Sigmoid colon (tissue), 6 donors: ENCODE measurements at regions not wholly inside any gene's neighbourhood (a gene's known extent, or its start where the extent isn't known, plus 50 kb on each side); places are given as distances from the start of the nearest gene placed in this dataset.
"Not testable (repeated sequence)": the region's sequence is repeated elsewhere in the genome, so short reads cannot be mapped to it uniquely, and the experiment has no call there.

ENCODE experiments used
- DNase-seq: peaks from one replicate; pipeline ENCODE4 v3.0.0-alpha.2; 2019
- H3K27ac ChIP-seq, 4 donors: fragments of 200-600 bp; sonication (generic); one replicate each; pipeline ENCODE4 v1.5.1; 2016 to 2019; ENCODE audit warnings: mild to moderate bottlenecking in 1 of 4
- H3K27me3 ChIP-seq, 3 donors: fragments of 200-600 bp; sonication (generic); one replicate each; pipeline ENCODE4 v1.5.1; 2019; ENCODE audit warnings: mild to moderate bottlenecking in 1 of 3
- H3K36me3 ChIP-seq, 4 donors: fragments of 200-600 bp; sonication (generic); one replicate each; pipeline ENCODE4 v1.5.1; 2016 to 2019
- H3K4me1 ChIP-seq, 4 donors: fragments of 200-600 bp; sonication (generic); one replicate each; pipeline ENCODE4 v1.5.1; 2017 to 2019
- H3K4me3 ChIP-seq, 4 donors: fragments of 200-600 bp; sonication (generic); one replicate each; pipeline ENCODE4 v1.5.1; 2017 to 2019; ENCODE audit warnings: mild to moderate bottlenecking in 2 of 4, moderate library complexity in 1 of 4
- H3K9me3 ChIP-seq, 4 donors: fragments of 200-600 bp in 3 of 4; sonication (generic) in 3 of 4; one replicate each; pipeline versions ENCODE4 v1.5.1 to v1.6.1; 2013 to 2019
- EP300 ChIP-seq, 4 donors: sonication (generic); formaldehyde crosslinking; IDR thresholded peaks; one replicate each; pipeline ENCODE4 v1.6.1; 2017; ENCODE audit warnings: antibody characterized with exemption in 4 of 4
- POLR2A ChIP-seq, 2 donors: fragments of 450-650 bp; IDR thresholded peaks; one replicate each; pipeline ENCODE4 v1.6.1; 2016; ENCODE audit warnings: antibody characterized with exemption in 2 of 2, mild to moderate bottlenecking in 2 of 2, moderate library complexity in 2 of 2
- POLR2AphosphoS5 ChIP-seq, 4 donors: sonication (generic); formaldehyde crosslinking; IDR thresholded peaks; one replicate each; pipeline ENCODE4 v1.6.1; 2017; ENCODE audit warnings: antibody characterized with exemption in 4 of 4
- WGBS, 2 donors: extraction: QIAGEN DNeasy Blood & Tissue Kit; methylation state at CpG; one replicate each; pipeline ENCODE4 v1.1.7; 2013; 5-methylcytosine and 5-hydroxymethylcytosine counted together
- intact Hi-C: fragments of 100-400 bp; cut with DNase I; formaldehyde crosslinking; loops from one replicate; pipeline ENCODE4 v1.15.1; 2023
- TF ChIP-seq, protein P1 (sequence below), 4 experiments: fragments of 450-650 bp in 3 of 4; fragments of 200-600 bp in 1 of 4; IDR thresholded peaks; one replicate each; pipeline ENCODE4 v1.5.1; 2016 to 2019; ENCODE audit warnings: antibody characterized with exemption in 4 of 4, mild to moderate bottlenecking in 3 of 4, moderate library complexity in 2 of 4
- donor health status: healthy with polysubstance abuse.
- donor health status: healthy.

DNA sequence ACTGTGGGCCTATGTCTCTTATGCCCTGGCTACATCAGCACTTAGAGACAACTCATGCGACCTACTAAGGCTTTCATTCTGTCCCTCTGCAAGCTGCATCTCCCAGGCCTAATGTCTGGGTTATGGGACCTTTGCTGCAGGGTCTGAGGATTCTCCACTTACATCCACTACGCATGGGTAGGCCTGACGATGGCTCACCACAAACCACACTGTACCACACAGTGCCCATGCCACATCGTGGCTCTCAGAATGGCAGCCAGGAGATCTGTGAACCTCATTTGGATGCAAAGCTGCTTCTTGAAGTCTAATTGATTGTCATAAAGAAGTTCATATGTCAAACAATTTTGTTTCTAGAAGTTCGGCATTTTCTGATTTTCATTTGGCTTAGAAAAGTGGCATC, 84.6 kb upstream of the BEND4 start:
- no peak overlapping the region for H3K27ac ChIP-seq
- no peaks in the 10 kb centered on the region for H3K36me3 ChIP-seq
- TF ChIP-seq, protein P1, sequence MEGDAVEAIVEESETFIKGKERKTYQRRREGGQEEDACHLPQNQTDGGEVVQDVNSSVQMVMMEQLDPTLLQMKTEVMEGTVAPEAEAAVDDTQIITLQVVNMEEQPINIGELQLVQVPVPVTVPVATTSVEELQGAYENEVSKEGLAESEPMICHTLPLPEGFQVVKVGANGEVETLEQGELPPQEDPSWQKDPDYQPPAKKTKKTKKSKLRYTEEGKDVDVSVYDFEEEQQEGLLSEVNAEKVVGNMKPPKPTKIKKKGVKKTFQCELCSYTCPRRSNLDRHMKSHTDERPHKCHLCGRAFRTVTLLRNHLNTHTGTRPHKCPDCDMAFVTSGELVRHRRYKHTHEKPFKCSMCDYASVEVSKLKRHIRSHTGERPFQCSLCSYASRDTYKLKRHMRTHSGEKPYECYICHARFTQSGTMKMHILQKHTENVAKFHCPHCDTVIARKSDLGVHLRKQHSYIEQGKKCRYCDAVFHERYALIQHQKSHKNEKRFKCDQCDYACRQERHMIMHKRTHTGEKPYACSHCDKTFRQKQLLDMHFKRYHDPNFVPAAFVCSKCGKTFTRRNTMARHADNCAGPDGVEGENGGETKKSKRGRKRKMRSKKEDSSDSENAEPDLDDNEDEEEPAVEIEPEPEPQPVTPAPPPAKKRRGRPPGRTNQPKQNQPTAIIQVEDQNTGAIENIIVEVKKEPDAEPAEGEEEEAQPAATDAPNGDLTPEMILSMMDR (IDR thresholded peaks at IDR 0.05): no peak
- TF ChIP-seq POLR2AphosphoS5 (IDR thresholded peaks at IDR 0.05) (no peak), POLR2A (IDR thresholded peaks at IDR 0.05) (no peak), EP300 (IDR thresholded peaks at IDR 0.05) (no peak)
- no peak for DNase-seq
- H3K4me1 ChIP-seq: no peaks in the 10 kb centered on the region
- H3K27me3 ChIP-seq: no peaks in the 10 kb centered on the region
- intact Hi-C loops: no loop called here
- no peak overlapping the region for H3K4me3 ChIP-seq
- no peaks in the 10 kb centered on the region for H3K9me3 ChIP-seq
- 88 to 89% methylated on average over 5 of the region's 5 CpGs for WGBS, 2 donors

DNA sequence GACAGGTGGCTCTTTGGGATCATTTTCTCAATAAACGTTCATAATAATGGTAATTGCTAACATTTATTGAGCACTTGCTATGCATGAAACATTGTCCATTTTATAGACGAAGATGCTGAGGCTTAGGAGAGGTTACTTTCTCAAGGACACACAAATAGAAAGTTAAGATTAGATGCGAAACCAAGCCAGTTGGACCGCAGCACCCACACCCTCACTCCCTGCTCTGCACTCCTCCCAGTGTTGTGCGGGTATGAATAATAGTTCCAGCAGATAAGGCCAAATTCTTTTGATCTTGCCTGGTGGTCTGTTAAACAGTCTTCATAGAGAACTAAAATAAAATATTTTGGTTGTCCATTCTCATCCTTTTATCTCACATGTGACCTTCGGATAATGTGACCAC, 85.0 kb upstream of the BEND4 start:
- H3K4me3 ChIP-seq: no peak overlapping the region
- H3K4me1 ChIP-seq: no peaks in the 10 kb centered on the region
- intact Hi-C loops: no loop called here
- TF ChIP-seq POLR2A (IDR thresholded peaks at IDR 0.05) (no peak), EP300 (IDR thresholded peaks at IDR 0.05) (no peak), POLR2AphosphoS5 (IDR thresholded peaks at IDR 0.05) (no peak)
- TF ChIP-seq, protein P1 (IDR thresholded peaks at IDR 0.05): no peak
- 75% methylated on average over 6 of the region's 6 CpGs for WGBS, 2 donors
- no peaks in the 10 kb centered on the region for H3K9me3 ChIP-seq
- no peaks in the 10 kb centered on the region for H3K27me3 ChIP-seq
- no peak for DNase-seq
- no peaks in the 10 kb centered on the region for H3K36me3 ChIP-seq
- H3K27ac ChIP-seq: no peak overlapping the region

DNA sequence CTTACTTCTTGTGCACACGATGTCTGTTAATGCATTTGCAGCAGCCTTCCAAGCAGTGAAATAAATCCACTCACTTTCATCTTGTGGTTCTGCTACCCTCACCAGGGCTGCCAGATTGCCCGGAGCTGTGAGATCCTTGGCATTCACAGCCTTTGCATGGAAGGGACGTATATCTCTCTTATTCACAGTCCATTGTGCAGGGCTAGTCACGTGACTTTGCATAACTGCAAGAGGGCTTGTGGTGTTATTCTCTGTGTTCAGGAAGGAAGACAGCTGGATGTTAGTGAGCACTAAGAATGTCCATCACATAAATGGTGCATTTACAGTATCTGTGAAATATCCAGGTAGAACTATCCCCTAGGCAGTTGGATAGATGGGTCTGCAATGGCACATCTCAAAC, 96.5 kb upstream of the BEND4 start:
- WGBS, 2 donors: 74 to 75% methylated on average over 4 of the region's 4 CpGs
- intact Hi-C loops: no loop called here
- TF ChIP-seq POLR2AphosphoS5 (IDR thresholded peaks at IDR 0.05) (no peak), EP300 (IDR thresholded peaks at IDR 0.05) (no peak), POLR2A (IDR thresholded peaks at IDR 0.05) (no peak)
- TF ChIP-seq, protein P1 (IDR thresholded peaks at IDR 0.05): no peak

DNA sequence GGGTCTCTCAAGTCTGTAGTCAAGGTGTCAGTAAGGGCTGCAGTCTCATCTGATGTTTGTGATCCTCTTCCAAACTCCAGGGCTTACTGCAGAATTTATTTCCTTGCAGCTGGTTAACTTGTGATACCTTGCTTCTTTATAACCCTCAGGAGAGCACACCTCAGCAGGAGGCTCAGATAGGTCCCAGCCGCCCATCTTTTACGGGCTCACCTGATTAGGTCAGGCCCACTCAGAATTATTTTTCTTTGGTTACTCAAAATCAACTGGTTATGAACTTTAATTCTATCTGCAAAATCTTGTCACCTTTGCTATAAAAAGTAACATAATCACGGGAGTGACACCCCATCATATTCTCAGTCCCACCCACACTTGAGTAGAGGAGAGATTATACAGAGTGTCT, 99.9 kb upstream of the BEND4 start:
- H3K27me3 ChIP-seq: no peaks in the 10 kb centered on the region
- no peak for TF ChIP-seq POLR2AphosphoS5 (IDR thresholded peaks at IDR 0.05)
- no peak for TF ChIP-seq EP300 (IDR thresholded peaks at IDR 0.05)
- TF ChIP-seq POLR2A (IDR thresholded peaks at IDR 0.05): no peak
- TF ChIP-seq, protein P1 (IDR thresholded peaks at IDR 0.05): no peak
- intact Hi-C loops: no loop called here
- H3K9me3 ChIP-seq: no peaks in the 10 kb centered on the region
- H3K4me1 ChIP-seq: no peaks in the 10 kb centered on the region
- H3K4me3 ChIP-seq: no peak overlapping the region
- no peak overlapping the region for H3K27ac ChIP-seq
- no peak for DNase-seq
- H3K36me3 ChIP-seq: no peaks in the 10 kb centered on the region
- 60 to 85% methylated on average over 3 of the region's 3 CpGs for WGBS, 2 donors

More for the DNA sequence above, 96.5 kb upstream of the BEND4 start:
- DNase-seq: no peak
- Histone ChIP-seq H3K27ac (no peak overlapping the region), H3K9me3 (no peaks in the 10 kb centered on the region), H3K27me3 (no peaks in the 10 kb centered on the region), H3K4me1 (no peaks in the 10 kb centered on the region), H3K4me3 (no peak overlapping the region), H3K36me3 (no peaks in the 10 kb centered on the region)

DNA sequence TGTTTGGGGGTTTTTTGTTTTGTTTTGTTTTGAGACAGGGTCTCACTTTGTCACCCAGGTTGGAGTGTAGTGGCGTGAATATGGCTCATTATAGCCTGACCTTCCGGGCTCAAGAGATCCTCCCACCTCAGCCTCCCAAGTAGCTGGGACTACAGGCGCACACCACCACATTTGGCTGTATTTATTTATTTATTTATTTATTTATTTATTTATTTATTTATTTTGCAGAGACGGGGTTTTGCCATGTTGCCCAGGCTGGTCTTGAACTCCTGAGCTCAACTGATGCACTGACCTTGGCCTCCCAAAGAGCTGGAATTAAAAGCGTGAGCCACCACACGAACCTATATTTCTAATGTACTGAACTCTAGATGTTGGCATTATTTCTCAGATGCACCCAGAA, 105.2 kb upstream of the BEND4 start:
- H3K4me1 ChIP-seq, intact Hi-C loops, H3K27ac ChIP-seq, H3K4me3 ChIP-seq, DNase-seq, H3K36me3 ChIP-seq, H3K27me3 ChIP-seq, H3K9me3 ChIP-seq: not testable (repeated sequence)
- WGBS, 2 donors: 91 to 93% methylated on average over 6 of the region's 6 CpGs
